HG02840 (cell line): ENCODE measurements at regions not wholly inside any gene's neighbourhood (a gene's known extent, or its start where the extent isn't known, plus 50 kb on each side); places are given as distances from the start of the nearest gene placed in this dataset.

Experiments
- ATAC-seq: cut with Tn5 transposase; IDR thresholded peaks from one replicate; pipeline ENCODE4 v1.9.1; 2021; ENCODE audit warnings: mild to moderate bottlenecking, moderate library complexity, moderate number of reproducible peaks; ENCODE audit not compliant: unreplicated experiment, low FRiP score

- no peak for ATAC-seq
These were observed 202.8 kb upstream of the BCL6 start for GRCh38 chr3:187947927-187948682.

DNA sequence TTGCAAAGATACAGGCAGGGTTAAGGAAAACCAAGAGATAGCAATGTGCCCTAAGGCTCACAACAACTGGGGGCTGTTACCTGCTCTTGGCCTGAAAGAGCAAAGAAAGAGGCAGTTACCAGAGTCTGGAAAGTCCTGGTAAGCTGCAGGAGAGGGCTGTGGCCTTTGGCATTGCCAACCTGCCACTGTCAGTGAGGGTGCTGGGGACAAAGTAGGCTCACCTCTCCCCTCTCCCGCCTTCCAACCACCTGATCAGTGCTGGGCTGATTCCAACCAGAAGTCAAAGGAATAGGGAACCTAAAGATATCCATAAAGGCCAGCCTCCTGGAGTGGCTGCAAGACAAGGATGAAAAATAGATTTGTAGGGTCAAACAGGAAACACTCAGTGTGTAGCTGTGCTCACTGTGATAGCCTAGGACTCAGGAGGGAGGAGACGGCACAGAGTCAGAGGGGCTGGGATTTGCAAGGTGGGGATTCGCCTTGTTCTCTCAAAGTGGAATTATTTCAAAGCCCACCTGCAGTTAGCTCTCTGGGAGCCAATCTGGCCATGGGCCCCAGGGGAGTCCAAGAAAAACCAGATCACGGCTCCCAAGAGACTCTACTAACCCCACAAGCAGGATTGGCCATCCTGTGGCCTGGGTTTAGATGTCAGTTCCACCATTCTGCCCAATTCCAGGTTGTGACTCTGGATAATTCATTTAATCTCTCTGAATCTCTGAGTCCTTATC is 204.0 kb upstream of the BCL6 start:
- ATAC-seq: no peak

GRCh38 chr3:187950671-187951070 is 203.3 kb upstream of the LPP start:
- no peak for ATAC-seq

DNA sequence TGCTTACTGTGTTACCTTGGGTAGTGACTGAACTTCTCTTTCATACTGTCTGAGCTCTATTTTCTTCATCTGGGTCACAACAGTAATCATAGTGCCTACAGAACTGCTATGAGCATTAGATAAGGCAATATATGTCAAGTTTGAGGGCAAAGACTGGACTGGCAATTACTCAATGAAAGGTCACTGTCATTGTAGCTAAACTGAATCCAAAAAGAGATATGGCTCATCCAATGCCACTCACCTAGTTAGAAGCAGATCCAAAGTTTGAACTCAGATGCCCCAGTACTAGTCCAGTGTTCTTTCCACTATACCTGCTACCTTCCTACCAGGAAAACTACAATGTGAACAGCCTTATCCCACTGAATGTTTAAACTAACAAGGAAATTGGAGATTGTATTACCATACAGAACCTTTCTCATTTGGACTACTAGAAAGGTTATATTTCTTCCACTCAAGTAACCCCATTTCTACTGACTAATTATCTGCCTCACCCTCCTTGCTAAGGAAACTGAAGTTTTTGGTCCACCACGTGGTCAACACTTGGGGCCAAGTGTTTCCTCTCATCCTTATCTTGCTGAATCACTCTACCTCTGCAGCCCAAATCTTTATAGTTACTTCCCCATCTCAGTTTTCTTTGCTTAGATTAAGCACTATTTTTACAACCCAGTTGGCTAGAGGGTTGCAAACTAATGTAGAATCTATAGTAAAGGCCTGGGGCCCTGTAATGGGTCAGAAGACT is 202.3 kb upstream of the LPP start:
- ATAC-seq: no peak

DNA sequence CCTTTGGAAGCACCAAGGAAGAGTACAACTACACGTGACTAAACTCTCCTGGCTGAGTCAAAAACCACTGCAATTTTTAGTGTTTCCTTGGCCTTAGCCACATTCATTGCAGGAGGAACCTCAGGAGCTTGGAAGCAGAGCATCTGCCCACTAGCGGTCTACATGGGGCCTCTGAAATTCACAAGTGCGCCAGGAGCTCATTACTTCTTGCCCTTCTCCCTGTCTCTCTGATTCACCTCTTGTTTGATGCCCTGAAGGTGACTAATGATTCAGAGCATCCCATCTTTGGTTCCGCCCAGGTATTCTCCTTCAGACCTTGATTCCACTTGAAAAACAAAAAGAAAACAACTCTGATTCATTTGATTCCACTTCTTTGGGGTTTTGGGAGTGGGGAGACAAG is 201.1 kb upstream of the LPP start:
- ATAC-seq: no peak

DNA sequence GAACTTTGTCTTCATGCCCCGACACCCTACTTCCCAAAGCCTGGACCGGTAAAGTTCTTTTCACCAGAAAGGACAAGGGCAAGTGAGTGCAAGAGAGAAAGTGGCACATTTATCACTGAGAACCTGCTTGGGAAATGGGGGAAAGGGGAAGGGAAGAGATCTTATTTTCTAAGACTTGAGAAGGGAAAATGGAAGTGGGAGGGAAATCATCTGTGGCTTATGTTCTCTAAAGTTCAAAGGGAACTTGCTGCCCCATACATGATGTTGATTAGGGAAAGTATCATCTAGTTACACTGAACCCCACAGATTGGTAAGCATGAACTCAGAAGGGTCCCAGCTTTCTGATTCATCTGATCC is 199.5 kb upstream of the LPP start:
- no peak for ATAC-seq

DNA sequence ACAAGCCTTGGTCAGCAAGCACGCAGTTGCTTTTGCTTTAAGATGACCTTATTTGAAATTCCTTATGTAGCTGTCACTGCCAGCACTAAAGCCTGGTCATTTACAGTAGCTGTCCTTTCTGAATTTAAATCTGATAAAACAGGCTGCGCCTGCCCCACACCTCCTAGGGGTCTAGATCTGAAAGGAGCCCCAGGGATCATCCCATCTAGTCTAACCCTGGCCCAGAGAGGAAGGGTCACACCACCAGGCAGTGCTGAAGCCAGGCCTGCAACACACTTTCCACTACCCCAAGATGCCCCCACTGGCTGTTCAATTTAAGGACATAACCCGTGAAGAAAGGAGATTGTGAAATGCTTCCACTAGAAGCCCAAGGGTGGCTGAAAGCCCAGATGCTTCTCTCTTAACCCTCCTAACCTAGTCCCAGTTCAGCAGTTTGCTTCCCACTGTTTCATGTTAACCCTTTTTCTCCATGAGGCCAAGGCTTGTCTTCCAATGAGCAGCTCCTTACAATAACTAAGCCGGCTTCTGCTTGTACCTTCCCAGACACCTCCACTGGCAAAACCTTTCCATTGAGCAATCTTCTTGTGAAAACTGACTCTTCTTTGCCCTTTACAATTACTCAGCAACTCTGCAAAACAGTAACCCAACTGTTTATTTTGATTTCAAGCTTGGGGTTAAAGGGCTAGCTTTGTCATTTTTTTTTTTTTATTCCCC is 198.9 kb upstream of the LPP start:
- ATAC-seq: no peak

DNA sequence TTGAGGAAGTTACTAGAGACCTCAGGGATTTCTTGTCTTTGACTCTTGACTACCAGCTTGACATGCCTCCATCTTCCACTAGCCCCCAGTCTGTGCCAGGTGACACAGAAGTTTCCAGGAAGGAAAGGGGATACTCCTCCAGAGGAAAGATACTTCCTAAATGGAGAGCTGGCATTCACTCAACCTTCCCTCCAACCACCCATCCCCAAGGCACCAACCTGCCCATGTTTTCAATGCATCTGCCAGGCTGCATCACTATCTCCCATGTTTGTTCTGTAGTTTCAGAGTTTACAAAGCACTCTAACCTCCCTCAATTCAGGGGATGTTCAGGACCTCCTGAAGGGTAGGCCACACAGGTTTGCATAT is 198.4 kb upstream of the LPP start:
- no peak for ATAC-seq

DNA sequence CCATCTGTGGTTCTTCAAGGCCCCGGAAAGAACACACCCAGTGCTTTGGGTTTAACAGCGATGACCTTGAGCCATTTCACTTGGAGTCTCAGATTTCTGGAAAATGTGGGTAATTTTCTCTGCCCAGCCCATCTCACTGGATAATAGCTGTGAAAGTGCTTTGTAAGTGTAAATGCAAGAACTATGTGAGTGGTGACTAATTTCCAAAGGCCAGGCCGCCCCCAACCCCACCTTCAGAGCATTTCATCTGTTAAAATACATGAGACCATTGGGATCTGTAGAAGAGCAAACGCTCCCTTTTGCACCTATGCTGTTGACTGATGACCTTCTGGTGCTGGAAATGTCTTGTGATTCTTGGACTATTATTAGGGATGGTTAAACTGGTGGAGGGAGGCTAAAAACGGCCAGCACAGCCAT is 196.8 kb upstream of the LPP start:
- ATAC-seq: no peak

DNA sequence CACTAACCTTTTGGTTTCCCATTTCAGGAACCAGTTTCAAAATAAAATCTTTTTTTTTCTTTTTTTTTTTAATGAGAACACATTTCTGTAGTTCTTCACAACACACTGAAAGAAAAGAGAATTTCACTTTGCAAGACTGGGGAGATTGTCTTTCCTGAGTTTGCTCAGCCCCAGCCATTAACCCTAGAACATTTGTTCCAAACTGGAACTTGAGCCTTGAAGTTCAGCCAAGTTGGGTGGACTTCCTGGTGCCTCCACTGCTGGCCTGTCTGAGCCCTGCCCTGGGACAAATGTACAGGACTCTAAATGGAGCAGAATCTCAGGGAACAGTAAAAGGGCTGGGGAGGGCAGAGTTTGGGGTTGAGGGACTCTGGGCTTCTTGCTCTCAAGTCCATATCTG is 196.4 kb upstream of the LPP start:
- no peak for ATAC-seq

DNA sequence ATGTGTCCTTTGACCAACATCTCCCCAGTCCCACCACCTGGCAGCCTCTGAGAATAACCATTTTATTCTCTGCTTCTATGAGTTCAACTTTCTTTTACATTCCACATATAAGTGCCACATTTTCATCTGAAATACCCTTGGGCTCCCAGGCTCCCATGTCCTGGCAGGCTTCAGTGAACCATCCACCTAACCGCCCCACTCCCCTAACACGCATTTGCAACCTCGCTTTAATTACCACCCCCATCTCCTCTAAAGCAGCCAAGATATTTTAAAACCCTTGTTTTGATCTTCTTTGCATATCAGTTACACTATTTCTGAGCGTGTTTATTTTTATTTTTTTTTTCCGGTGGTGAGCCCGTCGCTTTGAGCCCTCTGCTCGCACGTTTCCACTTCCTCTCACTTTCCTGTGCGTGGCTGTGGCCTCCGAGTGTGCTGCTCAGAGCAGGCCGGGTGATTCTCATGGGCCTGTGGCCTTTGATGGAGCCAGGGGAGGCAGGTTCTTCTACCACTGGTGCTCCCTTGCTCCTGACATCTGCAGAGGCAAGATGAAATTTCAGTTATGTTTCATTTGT is 195.4 kb upstream of the LPP start:
- ATAC-seq: no peak

GRCh38 chr3:187960820-187961219 is 193.1 kb upstream of the LPP start:
- no peak for ATAC-seq

- no peak for ATAC-seq
These were observed 192.6 kb upstream of the LPP start for GRCh38 chr3:187961366-187961765.

GRCh38 chr3:187963003-187963676 is 190.8 kb upstream of the LPP start:
- ATAC-seq: no peak

GRCh38 chr3:187963677-187964385 is 190.1 kb upstream of the LPP start:
- no peak for ATAC-seq

DNA sequence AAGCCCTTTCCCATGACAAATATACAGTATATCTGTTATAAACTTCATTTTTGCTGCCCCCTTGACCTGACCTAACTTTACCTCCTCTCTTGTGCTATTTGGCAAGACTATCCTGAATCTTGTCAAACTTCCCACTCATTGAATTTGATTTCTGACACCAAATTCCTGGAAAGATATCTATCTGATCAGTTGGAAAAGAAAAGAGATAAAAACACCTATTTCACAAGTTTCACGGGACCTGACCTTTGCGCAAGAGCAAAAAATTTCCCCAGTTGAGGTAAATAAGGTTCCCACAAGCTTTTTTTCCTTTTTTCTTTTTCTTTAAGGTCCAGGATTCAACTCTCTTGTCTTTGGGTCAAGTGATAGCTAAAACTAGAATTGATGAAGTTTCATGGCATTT is 189.2 kb upstream of the LPP start:
- ATAC-seq: no peak

GRCh38 chr3:187966096-187966495 is 187.9 kb upstream of the LPP start:
- ATAC-seq: no peak

- ATAC-seq: no peak
These were observed 187.1 kb upstream of the LPP start for GRCh38 chr3:187966636-187967406.

DNA sequence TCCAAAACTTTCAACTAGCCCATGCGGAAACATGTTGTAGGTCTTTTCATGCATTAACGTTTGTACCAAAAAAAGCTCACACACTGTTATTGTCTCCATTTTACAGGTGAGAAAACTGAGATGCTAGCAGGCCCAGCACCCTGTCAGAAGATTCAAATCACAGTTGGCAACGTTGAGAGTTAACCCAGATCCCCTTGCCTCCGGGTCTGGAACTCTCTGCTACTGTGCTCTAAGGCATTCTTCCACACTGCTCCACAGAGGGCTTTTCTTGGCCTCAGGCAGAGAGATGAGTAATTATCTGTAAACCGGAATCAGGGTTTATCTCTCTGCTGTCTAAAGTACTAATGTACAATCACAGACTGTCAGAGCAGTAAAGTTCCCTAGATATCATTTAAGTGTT is 186.0 kb upstream of the LPP start:
- ATAC-seq: no peak
